Activated naive CD8-positive, alpha-beta T cell treated with anti-CD3 and anti-CD28 coated beads, Interleukin-2, amount 10 ng/mL, durations not matched to agents 7 days and 5 days (primary cell): ENCODE measurements at regions not wholly inside any gene's neighbourhood (a gene's known extent, or its start where the extent isn't known, plus 50 kb on each side); places are given as distances from the start of the nearest gene placed in this dataset.

Source experiments
- ATAC-seq: fragments of 150-1000 bp; cut with Tn5 transposase; one replicate; pipeline ENCODE4 v1.10.0; 2021; ENCODE audit warnings: low read depth, moderate library complexity
- POLR2A ChIA-PET: fragments of 350-600 bp; sonication (Branson Sonifier 250); formaldehyde crosslinking; loops from one replicate; lab custom pipeline; 2021; ENCODE audit warnings: antibody characterized with exemption; lab: Charles Lee
- DNase-seq: peaks from one replicate; pipeline ENCODE4 v3.0.0; 2021
- H3K27ac Mint-ChIP-seq: one replicate; pipeline ENCODE4 v1.8.0; 2022; ENCODE audit warnings: mild to moderate bottlenecking, mixed read lengths
- H3K27me3 Mint-ChIP-seq: one replicate; pipeline ENCODE4 v1.8.0; 2022; ENCODE audit warnings: mild to moderate bottlenecking, moderate library complexity, mixed read lengths
- H3K36me3 Mint-ChIP-seq: one replicate; pipeline ENCODE4 v1.8.0; 2021; ENCODE audit warnings: mild to moderate bottlenecking, mixed read lengths
- H3K4me1 Mint-ChIP-seq: one replicate; pipeline ENCODE4 v1.8.0; 2021; ENCODE audit warnings: mixed read lengths
- H3K4me3 Mint-ChIP-seq: one replicate; pipeline ENCODE4 v1.8.0; 2022; ENCODE audit warnings: mild to moderate bottlenecking, moderate library complexity, mixed read lengths
- H3K9me3 Mint-ChIP-seq: one replicate; pipeline ENCODE4 v1.8.0; 2021; ENCODE audit warnings: mixed read lengths

- H3K4me1 Mint-ChIP-seq = no peaks in the 10 kb centered on the region
- POLR2A ChIA-PET = no interaction called here
- H3K27ac Mint-ChIP-seq = no peak overlapping the region
- no peaks in the 10 kb centered on the region for H3K27me3 Mint-ChIP-seq
- no peak for DNase-seq
- peaks cover 3% of the 10 kb centered on the region for H3K9me3 Mint-ChIP-seq
- no peak for ATAC-seq
- H3K36me3 Mint-ChIP-seq = no peaks in the 10 kb centered on the region
- H3K4me3 Mint-ChIP-seq = no peak overlapping the region
Measured at GRCh38 chr14:44316647-44317440, 190.2 kb downstream of the FSCB start.

- ATAC-seq (no peak), DNase-seq (no peak)
- H3K36me3 Mint-ChIP-seq = no peaks in the 10 kb centered on the region
- no peak overlapping the region for H3K4me3 Mint-ChIP-seq
- H3K27me3 Mint-ChIP-seq = no peaks in the 10 kb centered on the region
- no peaks in the 10 kb centered on the region for H3K4me1 Mint-ChIP-seq
- no peak overlapping the region for H3K27ac Mint-ChIP-seq
- peaks cover 1% of the 10 kb centered on the region for H3K9me3 Mint-ChIP-seq
- POLR2A ChIA-PET = no interaction called here
Measured at GRCh38 chr14:44309331-44309730, 197.8 kb downstream of the FSCB start.

DNA sequence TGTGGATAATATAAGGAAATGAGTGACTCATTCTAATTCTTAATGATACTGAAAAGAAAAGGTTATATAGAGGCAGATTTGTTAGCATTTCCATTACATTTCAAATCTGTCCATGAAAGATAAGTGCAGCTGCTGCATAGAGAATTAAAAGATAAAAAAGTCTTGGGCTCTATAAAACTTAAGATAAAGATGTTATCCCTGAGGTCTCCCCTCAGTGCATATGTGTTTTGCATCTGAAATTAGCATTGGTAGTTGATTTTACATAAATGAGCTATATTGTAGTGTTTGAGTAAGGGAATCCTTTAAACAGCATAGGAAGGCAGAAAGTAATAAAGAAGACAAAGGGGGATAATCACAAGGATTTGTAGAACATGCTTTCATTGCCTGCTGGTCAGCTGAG lies 206.2 kb downstream of the FSCB start:
- Mint-ChIP-seq H3K4me1 (no peaks in the 10 kb centered on the region), H3K4me3 (no peak overlapping the region), H3K27me3 (no peaks in the 10 kb centered on the region), H3K36me3 (no peaks in the 10 kb centered on the region), H3K9me3 (peaks cover 2% of the 10 kb centered on the region), H3K27ac (no peak overlapping the region)
- POLR2A ChIA-PET = no interaction called here
- ATAC-seq (no peak), DNase-seq (no peak)

DNA sequence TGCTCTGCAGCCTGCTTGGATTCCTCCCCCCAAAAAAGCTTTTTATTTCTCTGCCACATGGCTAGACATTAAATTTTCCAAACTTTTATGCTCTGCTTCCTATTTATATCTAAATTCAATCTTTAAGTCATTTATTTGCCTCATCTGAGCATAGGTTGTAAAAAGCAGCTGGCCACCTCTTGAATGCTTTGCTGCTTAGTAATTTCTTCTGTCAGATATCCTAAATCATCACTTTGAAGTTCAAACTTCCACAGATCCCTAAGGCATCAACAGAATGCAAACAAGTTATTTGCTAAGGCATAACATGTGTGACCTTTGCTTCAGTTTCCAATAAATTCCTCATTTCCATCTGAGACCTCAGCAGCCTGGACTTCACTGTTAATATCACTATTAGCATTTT lies 209.6 kb downstream of the FSCB start:
- Mint-ChIP-seq H3K9me3 (peaks cover 2% of the 10 kb centered on the region), H3K4me1 (no peaks in the 10 kb centered on the region), H3K36me3 (no peaks in the 10 kb centered on the region), H3K27ac (no peak overlapping the region), H3K27me3 (no peaks in the 10 kb centered on the region), H3K4me3 (no peak overlapping the region)
- ATAC-seq (no peak), DNase-seq (no peak)
- POLR2A ChIA-PET = no interaction called here

GRCh38 chr14:44291366-44291915 lies 215.6 kb downstream of the FSCB start:
- DNase-seq (no peak), ATAC-seq (no peak)
- Mint-ChIP-seq H3K27me3 (no peaks in the 10 kb centered on the region), H3K27ac (no peak overlapping the region), H3K4me3 (no peak overlapping the region), H3K4me1 (no peaks in the 10 kb centered on the region), H3K9me3 (peaks cover 3% of the 10 kb centered on the region), H3K36me3 (no peaks in the 10 kb centered on the region)
- POLR2A ChIA-PET = no interaction called here

GRCh38 chr14:44287858-44288257 lies 219.2 kb downstream of the FSCB start:
- no peak overlapping the region for H3K4me3 Mint-ChIP-seq
- no peaks in the 10 kb centered on the region for H3K27me3 Mint-ChIP-seq
- no peak for DNase-seq
- H3K36me3 Mint-ChIP-seq = no peaks in the 10 kb centered on the region
- POLR2A ChIA-PET = no interaction called here
- H3K9me3 Mint-ChIP-seq = peaks cover 1% of the 10 kb centered on the region
- ATAC-seq = no peak
- no peaks in the 10 kb centered on the region for H3K4me1 Mint-ChIP-seq
- no peak overlapping the region for H3K27ac Mint-ChIP-seq

GRCh38 chr14:44286201-44286600 lies 220.9 kb downstream of the FSCB start:
- POLR2A ChIA-PET = no interaction called here
- DNase-seq = no peak
- Mint-ChIP-seq H3K27me3 (no peaks in the 10 kb centered on the region), H3K27ac (no peak overlapping the region), H3K4me1 (no peaks in the 10 kb centered on the region), H3K4me3 (no peak overlapping the region), H3K36me3 (no peaks in the 10 kb centered on the region), H3K9me3 (peaks cover 4% of the 10 kb centered on the region)
- ATAC-seq = no peak

DNA sequence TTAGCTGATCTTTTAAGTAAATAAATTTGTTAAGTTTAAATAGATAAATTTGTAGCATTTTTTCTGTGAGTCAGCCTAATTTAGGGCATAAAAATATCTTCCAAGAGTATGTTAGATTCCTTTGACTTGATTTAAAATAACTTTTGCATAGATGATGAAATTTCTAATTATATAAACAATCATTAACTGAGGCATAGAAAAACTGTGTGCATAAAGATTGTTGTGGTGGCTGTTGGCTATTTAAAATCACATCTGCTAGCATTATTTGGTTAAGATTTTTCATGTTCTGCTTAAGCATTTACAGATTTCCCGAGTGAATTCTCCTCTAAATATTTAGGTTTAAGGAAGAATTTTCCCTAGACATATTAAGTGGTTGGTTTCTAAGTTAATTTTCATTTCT lies 223.2 kb downstream of the FSCB start:
- ATAC-seq (no peak), DNase-seq (no peak)
- Mint-ChIP-seq H3K9me3 (peaks cover 3% of the 10 kb centered on the region), H3K27me3 (no peaks in the 10 kb centered on the region), H3K4me1 (no peaks in the 10 kb centered on the region), H3K36me3 (no peaks in the 10 kb centered on the region), H3K4me3 (no peak overlapping the region), H3K27ac (no peak overlapping the region)
- POLR2A ChIA-PET = no interaction called here

DNA sequence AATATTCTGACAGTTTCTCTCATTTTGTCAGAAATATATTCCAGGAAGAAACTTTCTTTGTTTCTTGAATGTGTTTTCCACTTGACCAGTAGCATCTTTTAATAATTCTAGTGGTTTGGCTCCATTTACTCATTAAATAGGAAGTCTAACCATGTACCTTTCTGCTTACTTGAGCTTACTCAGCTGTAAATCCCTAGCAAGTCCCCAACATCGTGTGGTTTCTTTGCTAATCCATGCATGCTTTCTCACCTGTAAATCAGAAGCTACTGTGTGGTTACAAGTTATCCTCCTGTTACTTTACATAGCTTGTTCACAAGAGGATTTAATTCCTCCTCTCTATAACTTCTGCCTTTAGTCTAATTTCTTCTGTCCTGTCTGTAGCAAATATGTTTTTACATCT lies 227.7 kb downstream of the FSCB start:
- POLR2A ChIA-PET = no interaction called here
- H3K36me3 Mint-ChIP-seq = no peaks in the 10 kb centered on the region
- ATAC-seq = no peak
- DNase-seq = no peak
- no peak overlapping the region for H3K4me3 Mint-ChIP-seq
- no peaks in the 10 kb centered on the region for H3K27me3 Mint-ChIP-seq
- H3K4me1 Mint-ChIP-seq = no peaks in the 10 kb centered on the region
- no peak overlapping the region for H3K27ac Mint-ChIP-seq
- peaks cover 3% of the 10 kb centered on the region for H3K9me3 Mint-ChIP-seq

DNA sequence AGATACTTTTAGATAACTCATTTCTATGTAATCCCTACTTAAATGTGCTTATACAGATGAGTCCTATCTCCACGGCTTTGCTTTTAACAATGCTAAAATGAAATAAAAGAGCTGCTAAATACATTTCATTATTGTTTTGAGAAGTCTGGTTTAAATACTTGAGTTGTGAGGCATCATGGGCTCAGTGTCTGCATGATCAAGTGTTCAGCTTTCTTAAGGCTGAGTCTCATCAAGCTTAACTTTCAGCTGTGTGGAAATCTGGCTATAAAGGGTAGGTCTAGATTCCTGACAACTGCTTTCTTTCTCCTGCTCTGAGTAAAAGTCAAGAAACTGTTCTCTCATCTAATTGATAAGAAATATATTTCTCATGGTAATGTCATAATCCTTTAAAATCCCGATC lies 235.4 kb downstream of the FSCB start:
- no peaks in the 10 kb centered on the region for H3K36me3 Mint-ChIP-seq
- DNase-seq = no peak
- peaks cover 9% of the 10 kb centered on the region for H3K9me3 Mint-ChIP-seq
- H3K27me3 Mint-ChIP-seq = no peaks in the 10 kb centered on the region
- no peak for ATAC-seq
- H3K4me3 Mint-ChIP-seq = no peak overlapping the region
- H3K4me1 Mint-ChIP-seq = no peaks in the 10 kb centered on the region
- H3K27ac Mint-ChIP-seq = no peak overlapping the region
- POLR2A ChIA-PET = interaction anchor here (0.7 kb wide), 1 partner anchor 351 kb away, joined by 3 read pairs; no protein-coding TSS in a partner anchor

GRCh38 chr14:44271006-44271405 lies 236.1 kb downstream of the FSCB start:
- H3K27me3 Mint-ChIP-seq = no peaks in the 10 kb centered on the region
- H3K4me1 Mint-ChIP-seq = no peaks in the 10 kb centered on the region
- DNase-seq (no peak), ATAC-seq (no peak)
- peaks cover 10% of the 10 kb centered on the region for H3K9me3 Mint-ChIP-seq
- no peak overlapping the region for H3K27ac Mint-ChIP-seq
- POLR2A ChIA-PET = no interaction called here
- no peak overlapping the region for H3K4me3 Mint-ChIP-seq
- H3K36me3 Mint-ChIP-seq = no peaks in the 10 kb centered on the region

DNA sequence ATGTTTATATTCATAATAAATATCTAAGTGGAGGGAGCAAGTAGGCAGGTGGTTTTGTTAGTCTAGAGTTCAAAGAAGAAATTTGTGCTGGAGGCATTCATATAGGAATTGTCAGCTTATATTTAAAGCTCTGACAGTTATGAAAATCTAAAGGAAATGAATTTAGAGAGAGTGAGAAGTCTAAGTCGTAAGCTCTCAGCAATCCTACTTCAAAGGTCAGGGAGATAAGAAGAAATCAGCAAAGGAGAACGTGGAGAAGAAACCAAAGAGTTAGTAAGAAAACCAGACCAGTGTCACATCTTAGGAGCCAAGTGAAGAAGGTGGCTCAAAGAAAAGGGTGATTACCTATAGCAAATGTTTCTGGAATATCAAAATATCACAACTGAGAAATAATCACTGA lies 241.8 kb downstream of the FSCB start:
- no peaks in the 10 kb centered on the region for H3K36me3 Mint-ChIP-seq
- DNase-seq = no peak
- no peak for ATAC-seq
- H3K9me3 Mint-ChIP-seq = peaks cover 18% of the 10 kb centered on the region
- no peaks in the 10 kb centered on the region for H3K4me1 Mint-ChIP-seq
- POLR2A ChIA-PET = no interaction called here
- no peaks in the 10 kb centered on the region for H3K27me3 Mint-ChIP-seq
- H3K4me3 Mint-ChIP-seq = no peak overlapping the region
- no peak overlapping the region for H3K27ac Mint-ChIP-seq

- POLR2A ChIA-PET = no interaction called here
- Mint-ChIP-seq H3K36me3 (no peaks in the 10 kb centered on the region), H3K9me3 (peaks cover 6% of the 10 kb centered on the region), H3K27me3 (no peaks in the 10 kb centered on the region), H3K27ac (no peak overlapping the region), H3K4me3 (no peak overlapping the region), H3K4me1 (no peaks in the 10 kb centered on the region)
- DNase-seq (no peak), ATAC-seq (no peak)
Measured at GRCh38 chr14:44215660-44216059, 291.4 kb downstream of the FSCB start.

DNA sequence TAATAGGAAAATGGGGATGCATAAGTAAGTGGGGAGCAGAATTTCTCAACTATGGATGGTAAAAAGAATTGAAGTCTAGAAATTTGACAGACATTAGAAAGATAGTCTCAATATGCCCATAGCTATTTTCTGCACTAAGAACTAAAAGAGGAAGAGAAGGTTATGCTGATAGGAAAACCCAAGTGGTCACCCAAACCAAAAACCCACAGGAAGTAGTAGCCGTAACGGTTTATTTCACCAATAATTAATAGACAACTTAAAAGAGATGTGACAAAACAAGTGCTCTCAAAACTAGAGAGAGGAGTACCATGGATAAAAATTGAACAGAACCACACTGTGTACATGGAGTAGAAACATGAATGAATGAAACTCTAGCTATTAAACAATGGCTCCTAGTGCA lies 295.4 kb downstream of the FSCB start:
- H3K9me3 Mint-ChIP-seq = peaks cover 6% of the 10 kb centered on the region
- H3K27ac Mint-ChIP-seq = no peak overlapping the region
- H3K4me1 Mint-ChIP-seq = no peaks in the 10 kb centered on the region
- POLR2A ChIA-PET = no interaction called here
- DNase-seq (no peak), ATAC-seq (no peak)
- no peaks in the 10 kb centered on the region for H3K36me3 Mint-ChIP-seq
- H3K27me3 Mint-ChIP-seq = no peaks in the 10 kb centered on the region
- H3K4me3 Mint-ChIP-seq = no peak overlapping the region
